HG03135 (cell line): ENCODE measurements at regions not wholly inside any gene's neighbourhood (a gene's known extent, or its start where the extent isn't known, plus 50 kb on each side); places are given as distances from the start of the nearest gene placed in this dataset.
"Not testable (repeated sequence)": the region's sequence is repeated elsewhere in the genome, so short reads cannot be mapped to it uniquely, and the experiment has no call there.

Source experiments
- ATAC-seq: cut with Tn5 transposase; IDR thresholded peaks from one replicate; pipeline ENCODE4 v1.9.1; 2021; ENCODE audit warnings: mild to moderate bottlenecking, moderate library complexity; ENCODE audit not compliant: unreplicated experiment

DNA sequence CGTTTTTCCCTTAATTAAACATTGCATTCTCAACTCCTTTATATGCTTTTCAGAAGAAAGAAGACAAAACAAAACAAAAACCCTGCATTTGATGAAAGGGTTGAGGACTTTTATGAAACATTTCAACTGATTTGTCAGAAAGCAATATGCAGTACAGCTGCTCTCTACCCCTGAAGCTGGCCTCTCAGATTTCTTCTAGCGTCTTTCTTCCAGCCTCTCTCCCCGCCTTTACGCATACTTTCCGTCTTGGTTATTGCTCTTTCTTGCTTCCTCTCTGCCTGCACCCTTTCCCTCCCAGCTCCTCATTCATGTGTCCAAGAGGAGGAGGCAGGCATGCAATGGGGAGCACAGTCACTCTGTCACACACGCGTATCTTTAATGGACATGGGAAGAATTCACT, 91.0 kb upstream of the COL1A2 start:
- ATAC-seq, result no peak

DNA sequence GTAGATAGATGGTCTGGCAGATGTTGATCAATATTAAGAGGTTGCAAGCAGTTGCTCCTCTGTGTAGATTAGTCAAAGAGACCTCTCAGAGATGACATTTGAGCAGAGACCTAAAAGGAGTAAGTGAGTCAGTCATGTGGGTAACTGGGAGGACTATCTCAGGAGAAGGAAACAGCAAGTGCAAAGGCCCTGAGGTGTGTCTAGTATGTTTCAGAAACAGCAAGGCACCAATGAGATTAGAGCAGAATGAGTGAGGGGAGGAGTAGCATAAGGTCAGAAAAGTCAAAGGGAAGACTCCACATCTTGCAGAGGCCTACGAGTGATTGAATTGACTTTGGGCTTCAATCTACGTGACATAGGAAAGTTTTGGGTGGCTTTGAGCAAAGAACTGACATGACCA, 89.8 kb upstream of the COL1A2 start:
- no peak for ATAC-seq

DNA sequence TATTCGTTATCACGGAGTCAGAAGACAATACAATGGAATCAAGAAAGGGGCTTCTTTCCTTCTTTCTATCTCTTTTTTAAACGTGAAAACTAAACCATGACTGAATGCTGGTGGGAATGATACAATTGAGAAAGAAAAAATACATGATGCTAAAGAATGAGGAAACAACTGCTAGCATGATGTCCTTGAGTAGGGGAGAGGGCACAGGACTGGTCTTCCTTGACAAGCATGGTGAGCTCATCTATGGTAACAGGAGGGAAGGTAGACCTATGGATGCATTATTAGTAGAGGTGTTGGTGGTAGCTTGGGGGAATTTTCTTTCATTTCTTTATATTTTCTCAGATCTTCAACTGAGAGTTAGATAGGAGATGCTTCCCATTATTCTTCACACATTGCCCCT, 88.9 kb upstream of the COL1A2 start:
- no peak for ATAC-seq

DNA sequence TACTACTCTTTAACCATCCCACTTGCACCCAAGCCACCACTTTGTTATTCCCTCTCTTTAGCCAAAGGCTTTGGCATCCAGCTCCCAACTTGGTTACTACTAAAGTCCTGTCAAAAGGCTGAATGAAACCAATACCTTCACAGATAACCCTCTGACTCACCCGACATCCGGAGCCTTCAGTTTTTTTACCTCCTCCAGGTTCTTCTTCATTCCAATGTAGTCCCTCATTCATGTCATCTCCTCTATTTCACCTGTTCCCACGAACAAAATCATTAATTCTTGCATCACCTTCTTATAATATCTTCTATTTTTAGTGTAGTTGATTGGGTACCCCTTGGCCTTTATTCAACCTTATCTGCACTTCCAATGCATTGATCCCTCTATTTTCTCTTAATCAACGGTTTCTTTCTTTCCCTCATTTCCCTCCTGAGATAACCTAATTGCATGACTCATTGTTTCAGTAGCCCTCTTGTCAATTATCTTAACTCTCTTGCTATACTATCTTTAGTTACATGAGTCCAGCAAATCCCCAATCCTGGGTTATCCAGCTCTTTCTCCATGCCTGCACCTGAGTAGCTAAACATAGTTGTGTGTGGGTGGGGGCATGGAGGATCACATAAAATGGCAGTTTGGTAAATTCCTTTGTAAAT, 87.2 kb upstream of the COL1A2 start:
- no peak for ATAC-seq

DNA sequence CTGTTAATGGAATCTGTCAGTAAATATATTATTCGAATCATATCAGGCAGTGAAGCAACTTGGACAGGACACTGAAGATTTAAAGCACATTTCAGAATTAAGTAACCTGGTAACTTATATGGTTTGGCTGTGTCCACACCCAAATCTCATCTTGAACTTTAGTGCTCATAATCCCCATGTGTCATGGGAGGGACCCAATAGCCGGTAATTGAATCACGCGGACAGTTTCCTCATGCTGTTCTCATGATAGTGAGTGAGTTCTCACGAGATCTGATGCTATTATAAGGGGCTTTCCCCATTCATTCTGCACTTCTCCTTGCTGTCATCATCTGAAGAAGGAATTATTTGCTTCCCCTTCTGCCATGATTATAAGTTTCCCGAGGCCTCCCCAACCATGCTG, 83.2 kb upstream of the COL1A2 start:
- no peak for ATAC-seq

DNA sequence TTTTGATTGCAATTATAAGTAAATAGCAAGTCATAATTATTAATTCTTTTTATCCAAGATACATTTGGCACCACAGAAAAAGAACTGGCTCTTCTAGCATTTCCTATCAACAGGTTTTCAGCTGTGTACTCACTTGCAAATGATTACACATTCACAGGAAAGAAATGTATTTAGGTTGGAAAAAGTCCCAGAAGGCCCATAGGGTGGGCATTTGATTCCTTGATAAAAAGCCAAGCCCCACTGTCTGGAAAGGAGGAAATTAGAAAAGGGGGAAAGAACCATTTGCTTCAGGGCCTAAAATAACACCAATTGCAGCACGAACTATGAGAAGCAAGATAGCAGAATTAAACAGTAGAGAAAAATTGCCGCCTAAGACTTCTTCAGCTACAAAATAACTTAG, 80.8 kb upstream of the COL1A2 start:
- no peak for ATAC-seq

DNA sequence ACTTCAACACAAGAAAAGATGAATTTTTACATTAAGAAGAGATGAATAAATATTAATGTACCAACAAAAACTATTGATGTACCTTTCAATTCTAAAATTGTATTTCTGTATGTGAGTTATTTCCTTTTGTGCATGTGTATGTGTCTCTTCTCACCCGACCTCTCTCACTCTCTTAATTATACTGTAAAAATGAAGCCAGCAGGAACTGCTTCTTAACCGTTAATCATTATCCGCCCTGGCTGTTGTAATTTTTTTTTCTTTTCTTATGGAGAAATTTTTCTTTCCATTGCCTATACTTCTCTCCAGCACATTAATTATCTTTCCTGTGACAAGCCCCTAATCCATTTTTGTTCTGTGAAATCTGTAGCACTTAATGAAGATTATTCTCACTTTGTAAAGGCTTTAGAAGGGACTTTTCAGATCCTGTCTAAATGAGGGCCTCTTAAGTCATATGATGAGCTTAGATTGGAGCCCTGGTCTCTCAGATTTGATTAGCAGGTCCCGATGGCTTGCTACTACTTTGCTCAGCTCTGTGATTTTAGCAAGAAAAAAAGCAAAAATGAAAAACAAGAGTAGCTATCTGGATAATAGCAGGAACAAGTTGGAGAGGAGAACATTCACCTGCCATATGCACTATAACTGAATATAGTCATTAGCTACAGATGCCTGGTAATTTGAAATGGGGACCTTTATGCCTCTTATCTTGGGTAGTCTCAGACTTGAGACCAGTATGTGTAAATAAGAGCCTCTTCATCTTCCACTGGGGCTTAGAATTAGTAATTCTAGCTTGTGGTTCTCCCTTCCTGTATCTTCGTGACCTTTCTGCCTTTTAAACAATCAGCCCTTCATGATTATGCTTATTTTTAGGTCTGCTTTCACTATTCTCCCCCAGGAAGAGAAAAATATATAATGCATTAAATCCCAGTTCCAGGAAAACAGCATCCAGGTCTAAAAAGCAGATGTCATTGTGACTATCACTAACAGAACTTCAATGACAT, 80.0 kb upstream of the COL1A2 start:
- no peak for ATAC-seq

DNA sequence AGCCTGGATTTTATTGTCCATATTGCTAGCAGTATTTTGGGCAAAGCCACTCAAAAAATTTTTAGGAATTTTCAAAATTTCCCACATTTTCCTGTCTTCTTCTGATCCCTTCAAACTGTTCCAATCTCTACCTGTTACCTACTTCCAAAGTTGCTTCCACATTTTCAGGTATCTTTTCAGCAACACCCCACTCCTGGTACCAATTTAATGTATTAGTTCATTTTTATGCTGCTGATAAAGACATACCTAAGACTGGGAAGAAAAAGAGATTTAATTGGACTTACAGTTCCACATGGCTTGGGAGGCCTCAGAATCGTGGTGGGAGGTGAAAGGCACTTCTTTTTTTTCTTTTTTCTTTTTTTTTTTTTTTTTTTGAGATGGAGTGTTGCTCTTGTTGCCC, 73.6 kb upstream of the COL1A2 start:
- ATAC-seq, result not testable (repeated sequence)

DNA sequence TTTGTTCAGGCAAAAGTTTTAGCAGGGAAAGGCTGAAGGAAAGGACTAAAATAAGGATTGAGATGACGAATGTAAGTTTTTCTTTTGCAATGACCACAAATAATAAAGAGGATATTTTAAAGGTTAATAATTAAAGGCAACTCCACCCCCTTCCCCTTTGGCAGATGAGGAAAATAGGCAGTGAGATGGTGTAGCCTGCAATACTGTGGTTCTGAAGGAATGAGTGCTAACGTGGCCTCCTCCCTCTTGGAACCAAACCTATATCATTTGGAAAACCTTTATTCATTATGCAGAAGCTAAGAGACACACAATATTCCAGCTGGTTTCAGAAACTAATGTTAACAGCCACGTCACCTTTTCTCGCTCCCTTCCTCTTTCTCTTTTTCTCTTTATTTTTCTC, 70.9 kb upstream of the COL1A2 start:
- ATAC-seq, result no peak

DNA sequence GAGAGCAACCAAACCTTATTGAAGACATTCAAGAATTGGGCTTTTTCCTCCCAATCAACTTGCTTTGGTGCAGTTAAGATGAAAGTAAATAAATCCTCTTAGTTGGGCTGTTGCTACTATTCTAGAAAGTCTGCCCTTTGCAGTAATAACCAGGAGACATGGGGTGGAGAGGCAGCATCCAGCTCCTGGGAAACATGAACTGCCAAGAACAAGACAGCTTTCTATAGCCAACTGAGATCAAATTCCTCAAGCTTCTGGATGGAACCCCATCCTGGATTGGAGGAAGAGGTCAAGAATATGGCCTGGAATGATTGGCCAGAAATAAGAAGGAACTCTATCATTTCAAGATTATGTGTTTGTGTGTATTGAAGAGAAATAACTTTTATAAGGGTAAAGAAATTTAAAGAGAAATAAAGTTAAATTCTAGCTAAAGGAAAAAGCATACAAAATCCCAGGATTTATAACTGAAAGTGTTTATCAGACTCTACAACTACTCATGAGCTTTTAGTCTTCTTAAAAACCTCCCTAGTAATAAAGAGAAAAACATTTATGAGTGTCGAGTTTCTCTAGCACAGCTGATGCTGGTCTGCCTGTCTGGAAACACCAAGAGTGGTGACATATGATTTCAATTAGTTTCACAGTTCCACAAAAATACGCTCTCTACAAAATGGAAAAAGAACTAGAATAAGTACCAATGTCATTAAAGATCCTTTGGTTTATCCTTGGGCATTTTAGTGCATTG, 70.1 kb upstream of the COL1A2 start:
- no peak for ATAC-seq

DNA sequence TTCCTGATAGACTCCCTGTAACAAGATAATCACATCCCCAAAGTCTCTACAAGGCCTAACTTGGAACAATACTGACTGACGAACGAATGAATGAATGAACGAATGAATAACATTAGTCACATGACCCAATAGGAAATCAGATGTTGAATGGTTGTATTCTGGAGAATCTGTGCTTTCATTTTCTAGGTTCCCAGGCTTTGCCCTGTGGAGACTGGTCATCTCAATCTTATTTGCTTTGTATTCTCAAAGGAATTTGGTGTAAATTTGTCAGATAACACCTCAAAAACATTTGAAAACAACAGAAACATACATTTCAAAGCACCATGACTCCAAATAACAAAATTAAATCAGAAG, 69.6 kb upstream of the COL1A2 start:
- ATAC-seq, result no peak

DNA sequence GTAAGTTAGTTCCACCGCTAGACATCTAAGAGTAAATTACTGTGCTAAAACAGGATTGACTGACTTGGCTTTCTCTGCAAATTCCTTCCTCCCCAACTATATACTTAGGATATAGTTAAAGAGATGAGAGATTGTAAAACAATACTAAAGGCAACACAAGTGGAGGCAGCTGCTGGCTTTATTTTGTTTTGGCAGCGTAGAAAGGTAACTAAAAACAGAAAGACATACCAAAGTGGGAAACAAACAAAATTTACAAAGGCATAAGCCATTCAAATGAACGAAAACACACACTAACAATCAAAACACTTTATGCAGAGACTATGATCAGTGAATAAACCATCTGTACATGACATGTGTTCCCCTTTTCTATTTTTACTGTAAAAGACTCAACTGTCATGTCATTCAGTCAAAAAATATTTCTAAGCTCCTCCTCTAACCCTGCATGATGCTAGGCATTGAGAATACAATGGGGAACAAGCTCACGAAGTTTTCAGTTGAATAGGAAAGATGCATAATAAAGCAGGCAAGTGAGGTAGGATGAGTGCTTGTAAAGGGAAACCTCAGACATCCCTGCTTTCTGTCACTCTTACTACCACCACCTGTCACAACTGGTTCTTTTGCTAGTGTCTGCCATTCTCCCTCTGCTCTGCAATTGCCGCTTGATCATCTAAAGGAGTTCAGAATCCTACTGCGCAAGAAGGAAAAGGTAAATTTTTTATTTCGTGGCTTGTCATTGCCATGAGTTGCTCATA, 64.2 kb upstream of the COL1A2 start:
- ATAC-seq, result no peak

DNA sequence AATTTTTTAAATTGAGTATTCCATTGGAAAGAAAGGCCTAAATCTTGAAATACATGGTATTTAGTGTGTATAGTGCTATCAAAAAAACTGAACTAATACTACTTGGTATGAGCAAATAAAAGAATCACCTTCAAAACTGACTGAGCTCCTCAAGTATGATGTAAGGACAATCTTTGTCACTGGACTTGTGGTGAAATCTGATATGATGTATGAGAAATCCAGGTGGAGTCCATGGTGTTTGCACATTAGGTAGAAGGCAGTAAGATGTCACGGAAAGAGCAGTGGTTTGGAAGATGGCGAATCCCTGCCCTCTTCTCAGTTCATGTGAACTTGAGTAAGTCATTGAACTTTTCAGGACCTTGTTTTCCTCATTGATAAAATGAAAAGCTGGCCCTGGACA, 62.1 kb upstream of the COL1A2 start:
- ATAC-seq, result no peak

DNA sequence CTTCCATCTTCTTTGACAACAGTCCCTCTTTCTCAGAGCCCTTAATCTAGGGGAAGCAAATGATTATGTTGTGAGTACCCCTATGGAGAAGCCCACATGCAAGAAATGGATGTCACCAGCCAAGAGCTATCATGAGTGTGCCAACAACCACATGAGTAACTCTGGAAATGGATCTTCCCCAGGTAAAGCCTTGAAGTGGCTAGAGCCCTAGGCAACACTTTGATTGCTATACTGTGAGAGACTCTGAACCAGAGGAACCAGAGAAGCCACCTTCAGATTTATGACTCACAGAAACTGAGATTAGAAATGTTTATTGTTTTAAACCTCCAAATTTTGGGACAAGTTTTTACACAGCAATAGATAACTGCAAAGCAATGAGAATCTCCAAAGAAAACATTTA, 60.9 kb upstream of the COL1A2 start:
- ATAC-seq, result no peak

DNA sequence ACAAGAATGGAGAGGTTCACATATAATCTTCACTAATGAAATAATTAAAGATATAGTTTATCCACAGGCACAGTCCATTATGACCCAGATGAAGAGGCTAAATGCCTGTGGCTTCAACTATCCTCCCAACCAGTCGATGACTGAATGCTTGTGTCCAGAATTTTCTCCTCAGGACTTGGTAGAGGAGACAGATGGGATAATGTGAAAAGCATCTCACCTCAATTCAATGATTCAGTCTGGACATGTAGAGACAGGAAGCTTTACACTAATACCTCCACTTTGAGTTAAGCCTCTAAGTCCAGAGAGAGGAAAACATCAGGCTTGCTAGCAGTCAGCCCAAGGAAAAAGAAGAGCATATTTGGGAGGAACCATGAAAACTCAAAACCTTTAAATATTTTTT, 59.1 kb upstream of the COL1A2 start:
- no peak for ATAC-seq

DNA sequence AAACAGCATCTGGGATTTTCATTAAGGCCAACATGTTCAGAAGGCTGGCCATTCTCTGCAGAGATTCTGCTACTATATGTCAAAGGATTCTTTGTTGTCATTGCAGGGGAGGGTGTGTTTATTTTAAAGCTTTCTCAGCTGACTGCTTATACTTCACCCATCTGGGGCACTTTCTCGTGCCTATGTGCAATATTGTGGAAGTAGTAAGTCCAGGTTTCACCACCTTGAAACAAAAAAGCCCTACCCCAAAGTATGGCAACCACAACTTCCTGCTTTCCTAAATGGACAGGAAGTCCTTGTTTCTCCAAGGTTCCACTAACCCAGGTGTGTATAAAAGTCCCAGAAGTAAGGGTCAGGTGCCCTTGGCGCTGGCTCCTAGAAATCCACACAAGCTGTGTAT, 58.7 kb upstream of the COL1A2 start:
- no peak for ATAC-seq

DNA sequence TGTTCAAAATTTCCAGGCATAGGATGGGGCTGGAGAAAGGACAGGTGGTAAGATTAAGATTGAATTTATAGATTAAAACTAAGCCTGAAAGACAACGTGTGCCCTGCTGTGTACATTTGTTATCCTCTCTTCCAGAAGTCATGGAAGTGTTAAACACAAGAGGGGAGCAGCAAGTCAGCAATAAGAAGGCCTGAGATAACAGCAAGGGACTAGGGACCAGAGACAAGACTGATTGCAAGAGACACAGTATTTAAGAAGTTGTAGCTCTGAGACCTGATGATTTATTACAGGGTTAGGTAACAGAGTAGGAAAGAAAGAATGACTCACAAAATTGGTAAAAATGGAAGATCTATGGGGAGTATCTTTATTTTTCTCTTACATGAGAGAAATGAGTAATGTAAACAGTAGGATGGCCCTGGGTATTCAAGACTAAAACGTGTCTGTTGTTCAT, 55.7 kb upstream of the COL1A2 start:
- ATAC-seq, result no peak

DNA sequence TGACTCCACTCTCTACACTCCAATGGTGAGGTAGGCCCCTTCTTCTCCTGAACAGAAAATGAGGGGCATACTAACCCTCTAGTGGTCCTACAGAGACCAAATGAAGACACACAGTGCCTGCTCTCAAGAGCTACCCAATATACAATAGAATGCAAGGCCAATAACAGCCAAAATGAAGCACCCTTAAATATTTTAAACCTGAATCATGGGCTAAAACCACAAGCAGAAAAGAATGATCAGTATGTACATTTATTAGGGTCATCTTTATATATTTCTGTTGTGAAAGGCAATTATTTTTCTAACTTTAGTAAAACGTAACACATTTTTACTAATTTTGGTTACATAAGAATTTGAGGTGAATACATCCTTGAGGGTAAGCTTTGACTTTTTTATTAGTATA, 49.9 kb upstream of the COL1A2 start:
- ATAC-seq, result no peak
